ENCODE measurements at regions not wholly inside any gene's neighbourhood (a gene's known extent, or its start where the extent isn't known, plus 50 kb on each side); places are given as distances from the start of the nearest gene placed in this dataset.
"Not testable (repeated sequence)": the region's sequence is repeated elsewhere in the genome, so short reads cannot be mapped to it uniquely, and the experiment has no call there.

GRCh38 chr4:170386511-170386910 is 296.8 kb upstream of the AADAT start:
- Histone ChIP-seq H3K27me3 (no peaks in the 10 kb centered on the region), H3K36me3 (no peaks in the 10 kb centered on the region), H3K4me3 (no peak overlapping the region), H3K27ac (no peak overlapping the region), H3K4me1 (no peaks in the 10 kb centered on the region), H3K9me3 (peaks cover 0 to 4% of the 10 kb centered on the region in 2 donors)
- no peak for DNase-seq (ENCODE audit: low spot score in 2 of 2)
- TF ChIP-seq POLR2A (IDR thresholded peaks at IDR 0.05) (no peak), POLR2AphosphoS5 (IDR thresholded peaks at IDR 0.05) (no peak), CTCF (IDR thresholded peaks at IDR 0.05) (no peak)
- intact Hi-C loops (cut with DNase I; ENCODE audit: low total_unique reads) = no loop called here

- intact Hi-C loops (cut with DNase I; ENCODE audit: low total_unique reads) = no loop called here
- no peak for DNase-seq (ENCODE audit: low spot score in 2 of 2)
- Histone ChIP-seq H3K4me1 (no peaks in the 10 kb centered on the region), H3K27me3 (no peaks in the 10 kb centered on the region), H3K4me3 (no peak overlapping the region), H3K27ac (no peak overlapping the region), H3K9me3 (peaks cover 7 to 19% of the 10 kb centered on the region in 2 donors), H3K36me3 (no peaks in the 10 kb centered on the region)
- no peak for TF ChIP-seq POLR2AphosphoS5 (IDR thresholded peaks at IDR 0.05)
- no peak for TF ChIP-seq CTCF (IDR thresholded peaks at IDR 0.05)
- no peak for TF ChIP-seq POLR2A (IDR thresholded peaks at IDR 0.05)
Measured at GRCh38 chr4:170374770-170375169, 285.0 kb upstream of the AADAT start.

- Histone ChIP-seq H3K36me3 (peaks cover 7% of the 10 kb centered on the region), H3K9me3 (no peaks in the 10 kb centered on the region), H3K4me1 (no peaks in the 10 kb centered on the region), H3K27me3 (no peaks in the 10 kb centered on the region), H3K27ac (no peak overlapping the region), H3K4me3 (no peak overlapping the region)
- intact Hi-C loops (cut with DNase I; ENCODE audit: low total_unique reads) = no loop called here
- no peak for TF ChIP-seq CTCF (IDR thresholded peaks at IDR 0.05)
- no peak for TF ChIP-seq POLR2AphosphoS5 (IDR thresholded peaks at IDR 0.05)
- TF ChIP-seq POLR2A (IDR thresholded peaks at IDR 0.05) = no peak
- DNase-seq (ENCODE audit: low spot score in 2 of 2) = no peak
Measured at GRCh38 chr4:170348945-170349344, 259.2 kb upstream of the AADAT start.

GRCh38 chr4:170347191-170347590 is 257.4 kb upstream of the AADAT start:
- H3K4me1 ChIP-seq; H3K9me3 ChIP-seq; H3K27me3 ChIP-seq; H3K4me3 ChIP-seq; intact Hi-C loops (cut with DNase I; ENCODE audit: low total_unique reads); H3K27ac ChIP-seq; DNase-seq (ENCODE audit: low spot score in 2 of 2); H3K36me3 ChIP-seq: not testable (repeated sequence)

- no peak for DNase-seq (ENCODE audit: low spot score in 2 of 2)
- Histone ChIP-seq H3K4me1 (no peaks in the 10 kb centered on the region), H3K36me3 (peaks cover 6% of the 10 kb centered on the region), H3K27me3 (no peaks in the 10 kb centered on the region), H3K4me3 (no peak overlapping the region), H3K27ac (no peak overlapping the region), H3K9me3 (peaks cover 0 to 11% of the 10 kb centered on the region in 2 donors)
- intact Hi-C loops (cut with DNase I; ENCODE audit: low total_unique reads) = no loop called here
- TF ChIP-seq POLR2A (IDR thresholded peaks at IDR 0.05) (no peak), CTCF (IDR thresholded peaks at IDR 0.05) (no peak), POLR2AphosphoS5 (IDR thresholded peaks at IDR 0.05) (no peak)
Measured at GRCh38 chr4:170339522-170339921, 249.8 kb upstream of the AADAT start.

GRCh38 chr4:170336238-170336775 is 246.6 kb upstream of the AADAT start:
- no peak for DNase-seq (ENCODE audit: low spot score in 2 of 2)
- H3K9me3 ChIP-seq = peaks cover 0 to 11% of the 10 kb centered on the region in 2 donors
- intact Hi-C loops (cut with DNase I; ENCODE audit: low total_unique reads) = no loop called here
- no peak overlapping the region for H3K27ac ChIP-seq
- H3K36me3 ChIP-seq = no peaks in the 10 kb centered on the region
- H3K4me1 ChIP-seq = no peaks in the 10 kb centered on the region
- H3K27me3 ChIP-seq = no peaks in the 10 kb centered on the region
- TF ChIP-seq POLR2A (IDR thresholded peaks at IDR 0.05) (no peak), CTCF (IDR thresholded peaks at IDR 0.05) (no peak), POLR2AphosphoS5 (IDR thresholded peaks at IDR 0.05) (no peak)
- no peak overlapping the region for H3K4me3 ChIP-seq

All from breast epithelium (tissue), 4 donors.